Gastrocnemius medialis (tissue), 4 donors: ENCODE measurements at regions not wholly inside any gene's neighbourhood (a gene's known extent, or its start where the extent isn't known, plus 50 kb on each side); places are given as distances from the start of the nearest gene placed in this dataset.

Experiments used
- CTCF ChIP-seq, 5 experiments: fragments of 450-650 bp in 3 of 5; fragments of 200-600 bp in 2 of 5; sonication (generic) in 2 of 5; IDR thresholded peaks in 4 of 5; conservative IDR thresholded peaks in 1 of 5; 1 replicate in 4 of 5; 2 replicates in 1 of 5; pipeline ENCODE4 v1.5.1; 2016 to 2019; ENCODE audit warnings: antibody characterized with exemption in 5 of 5, mild to moderate bottlenecking in 3 of 5, moderate library complexity in 3 of 5
- POLR2A ChIP-seq, 2 donors: fragments of 450-650 bp; IDR thresholded peaks; one replicate each; pipeline ENCODE4 v1.6.1; 2017; ENCODE audit warnings: antibody characterized with exemption in 2 of 2, mild to moderate bottlenecking in 2 of 2, moderate library complexity in 2 of 2

- TF ChIP-seq CTCF (IDR thresholded peaks at IDR 0.05 in 4 of 5, conservative IDR thresholded peaks at IDR 0.05 in 1 of 5) (no peak), POLR2A (IDR thresholded peaks at IDR 0.05) (no peak)
Measured at GRCh38 chr3:26768068-26768651, 145.6 kb downstream of the LRRC3B start.
